Activated naive CD4-positive, alpha-beta T cell treated with anti-CD3 and anti-CD28 coated beads for 36 hours (primary cell): ENCODE measurements at regions not wholly inside any gene's neighbourhood (a gene's known extent, or its start where the extent isn't known, plus 50 kb on each side); places are given as distances from the start of the nearest gene placed in this dataset.

ENCODE experiments used
- CTCF ChIA-PET: fragments of 350-600 bp; sonication (Branson Sonifier 250); formaldehyde crosslinking; loops from one replicate; lab custom pipeline; 2021; ENCODE audit warnings: antibody characterized with exemption; lab: Charles Lee
- DNase-seq: peaks from one replicate; pipeline ENCODE4 v3.0.0-alpha.2; 2020
- H3K27ac Mint-ChIP-seq: one replicate; pipeline ENCODE4 v1.8.0; 2021; ENCODE audit warnings: mild to moderate bottlenecking, mixed read lengths
- H3K27me3 Mint-ChIP-seq: one replicate; pipeline ENCODE4 v1.8.0; 2021; ENCODE audit warnings: low read depth, mixed read lengths
- H3K36me3 Mint-ChIP-seq: one replicate; pipeline ENCODE4 v1.8.0; 2021; ENCODE audit warnings: low read depth, mixed read lengths
- H3K4me1 Mint-ChIP-seq: one replicate; pipeline ENCODE4 v1.8.0; 2021; ENCODE audit warnings: low read depth, mixed read lengths
- H3K4me3 Mint-ChIP-seq: one replicate; pipeline ENCODE4 v1.8.0; 2021; ENCODE audit warnings: mild to moderate bottlenecking, moderate library complexity, mixed read lengths
- H3K9me3 Mint-ChIP-seq: one replicate; pipeline ENCODE4 v1.8.0; 2021; ENCODE audit warnings: mixed read lengths
- intact Hi-C: fragments of 100-400 bp; cut with micrococcal nuclease; formaldehyde crosslinking; loops from one replicate; pipeline ENCODE4 v1.15.1; 2023

DNA sequence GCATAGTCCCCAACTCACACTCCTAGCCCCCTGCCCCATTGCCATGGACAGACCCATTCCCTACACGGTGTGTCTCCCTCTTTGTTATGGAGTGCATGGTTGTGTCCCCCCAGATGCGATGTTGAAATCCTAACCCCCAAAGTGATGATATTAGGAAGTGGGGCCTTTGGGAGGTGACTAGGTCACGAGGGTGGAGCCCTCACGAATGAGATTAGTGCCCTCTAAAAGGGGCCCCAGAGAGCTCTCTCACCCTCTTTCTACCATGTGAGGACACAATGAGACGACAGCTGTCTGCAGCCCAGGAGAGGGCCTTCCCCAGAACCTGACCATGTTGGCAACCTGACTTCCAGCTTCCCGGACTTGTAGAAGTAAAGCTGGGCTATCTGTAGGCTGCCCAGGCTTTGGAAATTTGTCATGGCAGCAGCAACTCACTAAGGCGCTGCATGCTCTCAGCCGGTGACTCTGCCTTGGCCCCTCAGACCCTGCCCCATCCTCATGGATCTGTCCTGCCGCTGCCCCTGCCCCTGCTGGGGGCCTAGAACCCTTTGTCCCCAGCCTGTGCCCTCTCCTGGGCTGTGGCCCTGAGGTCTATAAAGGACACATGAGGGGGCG lies 318.1 kb upstream of the RTL1 start:
- DNase-seq: no peak
- no peaks in the 10 kb centered on the region for H3K36me3 Mint-ChIP-seq

GRCh38 chr14:101222362-101223070 lies 319.0 kb upstream of the RTL1 start:
- no peaks in the 10 kb centered on the region for H3K9me3 Mint-ChIP-seq

More for the DNA sequence above, 318.1 kb upstream of the RTL1 start:
- no peaks in the 10 kb centered on the region for H3K4me1 Mint-ChIP-seq
- H3K27me3 Mint-ChIP-seq: peaks cover 2% of the 10 kb centered on the region
- H3K27ac Mint-ChIP-seq: no peak overlapping the region
- no peak overlapping the region for H3K4me3 Mint-ChIP-seq
- H3K9me3 Mint-ChIP-seq: no peaks in the 10 kb centered on the region
- intact Hi-C loops: no loop called here
- CTCF ChIA-PET: interaction anchor here (0.7 kb wide), 1 partner anchor 388 kb away, joined by 3 read pairs; no protein-coding TSS in a partner anchor

DNA sequence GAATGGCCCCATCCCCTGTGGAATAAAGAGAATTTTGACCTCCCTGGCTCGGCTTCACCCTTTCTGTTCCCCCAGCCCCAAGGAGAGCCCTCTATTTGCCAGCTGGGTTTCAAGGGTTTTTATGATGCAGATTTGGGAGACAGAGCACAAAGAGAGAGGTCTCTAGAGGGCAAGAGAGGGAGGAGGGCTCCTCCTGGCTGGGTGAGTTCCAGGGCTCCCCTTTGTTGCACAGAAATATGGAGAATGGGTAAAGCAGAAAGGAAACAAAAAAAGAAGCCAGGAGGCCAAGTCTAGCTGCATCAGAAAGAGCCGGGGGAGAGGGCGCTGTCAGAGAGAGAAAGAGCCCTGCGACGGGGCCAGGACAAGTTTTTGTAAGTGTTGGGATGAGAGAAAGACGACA lies 319.6 kb upstream of the RTL1 start:
- H3K27me3 Mint-ChIP-seq: peaks cover 2% of the 10 kb centered on the region
- no peak overlapping the region for H3K27ac Mint-ChIP-seq
- intact Hi-C loops: no loop called here
- H3K9me3 Mint-ChIP-seq: no peaks in the 10 kb centered on the region
- H3K4me3 Mint-ChIP-seq: no peak overlapping the region
- no peaks in the 10 kb centered on the region for H3K4me1 Mint-ChIP-seq
- DNase-seq: no peak
- CTCF ChIA-PET: no interaction called here
- H3K36me3 Mint-ChIP-seq: no peaks in the 10 kb centered on the region

More at GRCh38 chr14:101222362-101223070, 319.0 kb upstream of the RTL1 start:
- Mint-ChIP-seq H3K27me3 (peaks cover 2% of the 10 kb centered on the region), H3K4me1 (no peaks in the 10 kb centered on the region), H3K27ac (no peak overlapping the region), H3K36me3 (no peaks in the 10 kb centered on the region), H3K4me3 (no peak overlapping the region)
- intact Hi-C loops: no loop called here
- CTCF ChIA-PET: interaction anchor here (0.7 kb wide), 1 partner anchor 389 kb away, joined by 3 read pairs; no protein-coding TSS in a partner anchor
- no peak for DNase-seq

GRCh38 chr14:101223561-101224162 lies 320.1 kb upstream of the RTL1 start:
- Mint-ChIP-seq H3K27me3 (peaks cover 2% of the 10 kb centered on the region), H3K27ac (no peak overlapping the region), H3K9me3 (no peaks in the 10 kb centered on the region), H3K4me1 (no peaks in the 10 kb centered on the region), H3K36me3 (no peaks in the 10 kb centered on the region), H3K4me3 (no peak overlapping the region)
- DNase-seq: no peak
- CTCF ChIA-PET: no interaction called here
- intact Hi-C loops: no loop called here

GRCh38 chr14:101224356-101225156 lies 321.0 kb upstream of the RTL1 start:
- CTCF ChIA-PET: no interaction called here

GRCh38 chr14:101225157-101226152 lies 321.9 kb upstream of the RTL1 start:
- Mint-ChIP-seq H3K27me3 (peaks cover 2% of the 10 kb centered on the region), H3K36me3 (no peaks in the 10 kb centered on the region), H3K4me3 (no peak overlapping the region), H3K4me1 (no peaks in the 10 kb centered on the region), H3K27ac (no peak overlapping the region), H3K9me3 (no peaks in the 10 kb centered on the region)
- CTCF ChIA-PET: interaction anchor here (0.6 kb wide), 1 partner anchor 318 kb away, joined by 3 read pairs; no protein-coding TSS in a partner anchor
- intact Hi-C loops: no loop called here
- no peak for DNase-seq

More at GRCh38 chr14:101224356-101225156, 321.0 kb upstream of the RTL1 start:
- intact Hi-C loops: no loop called here
- no peak for DNase-seq
- Mint-ChIP-seq H3K9me3 (no peaks in the 10 kb centered on the region), H3K27me3 (peaks cover 2% of the 10 kb centered on the region), H3K27ac (no peak overlapping the region), H3K36me3 (no peaks in the 10 kb centered on the region), H3K4me3 (no peak overlapping the region), H3K4me1 (no peaks in the 10 kb centered on the region)

GRCh38 chr14:101226265-101226602 lies 322.7 kb upstream of the RTL1 start:
- H3K4me3 Mint-ChIP-seq: no peak overlapping the region

DNA sequence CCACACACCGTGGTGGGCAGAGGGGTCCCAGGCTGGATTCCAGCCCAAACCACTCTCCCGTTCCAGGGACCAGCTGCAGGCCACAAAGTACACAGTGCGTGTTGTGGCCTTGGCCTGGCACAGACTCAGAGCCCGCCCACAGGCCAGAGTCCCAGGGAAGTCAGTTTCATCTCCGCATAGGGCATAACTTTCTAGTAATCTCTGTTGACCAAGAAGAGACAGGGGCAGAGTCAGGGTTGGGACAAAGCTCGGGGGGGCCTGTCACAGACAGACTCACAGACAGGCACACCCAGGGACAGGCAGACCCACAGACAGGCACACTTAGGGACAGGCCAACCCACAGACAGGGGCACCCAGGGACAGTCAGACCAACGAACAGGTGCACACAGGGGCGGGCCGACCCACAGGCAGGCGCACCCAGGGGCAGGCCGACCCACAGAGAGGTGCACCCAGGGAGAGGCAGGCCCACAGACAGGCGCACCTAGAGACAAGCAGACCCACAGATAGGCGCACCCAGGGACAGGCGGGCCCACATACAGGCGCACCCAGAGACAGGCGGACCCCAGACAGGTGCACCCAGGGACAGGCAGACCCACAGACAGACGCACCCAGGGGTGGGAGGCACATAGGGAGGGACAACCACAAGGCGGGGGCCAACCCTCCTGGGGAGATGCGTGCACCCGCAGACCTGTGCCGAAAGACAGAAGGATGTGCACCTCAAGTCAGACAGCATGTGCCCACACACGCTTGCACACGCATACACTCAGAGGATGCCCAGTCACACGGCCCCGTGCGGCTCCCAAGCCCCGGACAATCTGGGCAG lies 323.3 kb upstream of the RTL1 start:
- CTCF ChIA-PET: no interaction called here
- Mint-ChIP-seq H3K4me1 (no peaks in the 10 kb centered on the region), H3K27ac (no peak overlapping the region), H3K9me3 (no peaks in the 10 kb centered on the region), H3K36me3 (no peaks in the 10 kb centered on the region), H3K27me3 (peaks cover 2% of the 10 kb centered on the region), H3K4me3 (no peak overlapping the region)
- intact Hi-C loops: no loop called here
- DNase-seq: no peak

More at GRCh38 chr14:101226265-101226602, 322.7 kb upstream of the RTL1 start:
- DNase-seq: no peak
- Mint-ChIP-seq H3K36me3 (no peaks in the 10 kb centered on the region), H3K4me1 (no peaks in the 10 kb centered on the region), H3K27ac (no peak overlapping the region), H3K27me3 (peaks cover 2% of the 10 kb centered on the region), H3K9me3 (no peaks in the 10 kb centered on the region)
- CTCF ChIA-PET: interaction anchor here (0.6 kb wide), 1 partner anchor 319 kb away, joined by 3 read pairs; no protein-coding TSS in a partner anchor
- intact Hi-C loops: no loop called here

- no peaks in the 10 kb centered on the region for H3K36me3 Mint-ChIP-seq
- H3K4me3 Mint-ChIP-seq: no peak overlapping the region
- intact Hi-C loops: no loop called here
- H3K27me3 Mint-ChIP-seq: peaks cover 2% of the 10 kb centered on the region
- no peaks in the 10 kb centered on the region for H3K9me3 Mint-ChIP-seq
- DNase-seq: no peak
- CTCF ChIA-PET: no interaction called here
- no peaks in the 10 kb centered on the region for H3K4me1 Mint-ChIP-seq
- no peak overlapping the region for H3K27ac Mint-ChIP-seq
Observed at GRCh38 chr14:101227611-101228594, 324.4 kb upstream of the RTL1 start.

GRCh38 chr14:101228949-101229541 lies 325.5 kb upstream of the RTL1 start:
- H3K27me3 Mint-ChIP-seq: peaks cover 2% of the 10 kb centered on the region
- intact Hi-C loops: no loop called here
- H3K4me1 Mint-ChIP-seq: no peaks in the 10 kb centered on the region
- no peaks in the 10 kb centered on the region for H3K9me3 Mint-ChIP-seq
- H3K36me3 Mint-ChIP-seq: no peaks in the 10 kb centered on the region
- H3K27ac Mint-ChIP-seq: no peak overlapping the region
- DNase-seq: no peak
- no peak overlapping the region for H3K4me3 Mint-ChIP-seq
- CTCF ChIA-PET: no interaction called here
